Heart left ventricle (tissue), 16 donors: ENCODE measurements at regions not wholly inside any gene's neighbourhood (a gene's known extent, or its start where the extent isn't known, plus 50 kb on each side); places are given as distances from the start of the nearest gene placed in this dataset.

Experiments used
- ATAC-seq, 4 donors: fragments of 200-7000 bp; cut with Tn5 transposase; one replicate each; pipeline ENCODE4 v1.9.1; 2020 to 2022; ENCODE audit warnings: moderate library complexity in 4 of 4, mild to moderate bottlenecking in 3 of 4, moderate number of reproducible peaks in 1 of 4
- DNase-seq, 5 donors: peaks; one replicate each; pipeline ENCODE4 v3.0.0-alpha.2; 2020
- H3K27ac ChIP-seq, 12 donors: fragments of 200-600 bp; sonication (generic) in 4 of 12; one replicate each; pipeline versions ENCODE4 v1.5.0 to v1.8.0; 2016 to 2022; ENCODE audit warnings: mild to moderate bottlenecking in 2 of 12
- H3K27me3 ChIP-seq, 9 donors: fragments of 200-600 bp; sonication (generic) in 2 of 9; one replicate each; pipeline versions ENCODE4 v1.5.1 to v1.8.0; 2016 to 2022; ENCODE audit warnings: mild to moderate bottlenecking in 3 of 9
- H3K36me3 ChIP-seq, 9 donors: fragments of 200-600 bp; sonication (generic) in 2 of 9; one replicate each; pipeline versions ENCODE4 v1.5.0 to v1.8.0; 2018 to 2022; ENCODE audit warnings: mild to moderate bottlenecking in 2 of 9
- H3K4me1 ChIP-seq, 12 donors: fragments of 200-600 bp; sonication (generic) in 4 of 12; one replicate each; pipeline versions ENCODE4 v1.5.0 to v1.8.0; 2016 to 2022; ENCODE audit warnings: mild to moderate bottlenecking in 3 of 12
- H3K4me3 ChIP-seq, 12 donors: fragments of 200-600 bp; sonication (generic) in 4 of 12; one replicate each; pipeline versions ENCODE4 v1.5.0 to v1.8.0; 2017 to 2022; ENCODE audit warnings: mild to moderate bottlenecking in 9 of 12, moderate library complexity in 4 of 12
- H3K9me3 ChIP-seq, 12 donors: fragments of 200-600 bp; sonication (generic) in 4 of 12; one replicate each; pipeline versions ENCODE4 v1.5.0 to v1.8.0; 2016 to 2022; ENCODE audit warnings: mild to moderate bottlenecking in 1 of 12
- POLR2A ChIP-seq, 2 donors: fragments of 450-650 bp; IDR thresholded peaks; one replicate each; pipeline ENCODE4 v1.6.1; 2017; ENCODE audit warnings: antibody characterized with exemption in 2 of 2, mild to moderate bottlenecking in 2 of 2, moderate library complexity in 2 of 2
- WGBS, 4 donors: extraction: QIAGEN DNeasy Blood & Tissue Kit in 2 of 4; methylation state at CpG; one replicate each; pipeline versions ENCODE4 v1.1.5 to v1.1.7; 2013 to 2018; 5-methylcytosine and 5-hydroxymethylcytosine counted together
- intact Hi-C, 10 donors: fragments of 100-400 bp; cut with DNase I; formaldehyde crosslinking; loops; one replicate each; pipeline versions ENCODE4 v1.11.1 to v1.14.2; 2022
- TF ChIP-seq, protein P1 (sequence below), 12 donors: fragments of 200-600 bp; sonication (generic) in 4 of 12; IDR thresholded peaks; one replicate each; pipeline versions ENCODE4 v1.5.0 to v1.8.0; 2018 to 2022; ENCODE audit warnings: antibody characterized with exemption in 12 of 12, mild to moderate bottlenecking in 5 of 12
- donor health status: ischemic (EF 13 %, LVEDD 7.1; RV severe dilation, severe dysfunction).
- donor health status: healthy with polysubstance abuse.
- donor health status: DM: no; HTN: yes; CAD: no.
- donor health status: DM: no; HTN: no; CAD: no.
- donor health status: ischemic (EF 25% LVEDD 6.9; RV normal size, moderate dysfunction).
- donor health status: ischemic (EF 25% LVEDD 5.7; RV mildly dilated, moderate dysfunction).
- donor health status: healthy.
- donor health status: DM: yes; HTN: yes; CAD: no.
- donor health status: ischemic (EF 35%, LVEDD 5.7; RV mildly dilated, moderate dysfunction).
- donor health status: nonischemic (EF 11% LVEDD 7.7; RV severe dilation, severe dysfunction).
- donor health status: DM: yes; HTN: yes; CAD: no.
- donor health status: PGD.
- donor health status: ischemic (EF 29% LVEDD 5.4; RV normal size, mild dysfunction).
- donor health status: nonischemic (EF 23%, LVEDD 6.1; RV moderate dilation, normal function).

DNA sequence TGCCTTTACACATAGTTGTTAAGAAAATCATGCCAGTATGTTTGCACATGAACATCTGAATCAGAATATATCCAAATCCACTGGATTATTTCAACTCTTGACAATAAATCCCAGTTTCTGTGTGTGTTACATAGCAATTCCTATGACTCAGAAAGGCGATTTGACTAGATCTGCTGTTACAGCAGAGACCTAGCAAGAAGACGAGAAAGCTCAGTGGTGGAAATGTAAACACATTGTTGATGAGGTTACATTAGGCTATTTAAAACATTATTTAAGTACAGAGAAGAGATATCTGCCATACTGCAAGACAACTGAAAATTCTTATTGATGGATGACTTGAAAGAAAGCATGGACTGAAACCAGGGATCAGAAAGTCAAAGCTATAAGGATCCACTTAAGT is 73.0 kb upstream of the SMIM21 start:
- WGBS, 4 donors: 89 to 92% (median 90%) methylated on average over 2 of the region's 2 CpGs
- H3K9me3 ChIP-seq: no peaks in the 10 kb centered on the region
- DNase-seq (no peak), ATAC-seq (no peak)
- no peak overlapping the region for H3K4me3 ChIP-seq
- H3K27me3 ChIP-seq: peaks cover 0 to 19% (median 0%) of the 10 kb centered on the region in 9 donors
- no peak overlapping the region for H3K27ac ChIP-seq
- intact Hi-C loops: loop anchor here in 1 of 10 donors (10.0 kb wide), 1 partner anchor 56 kb away; no protein-coding TSS in a partner anchor
- TF ChIP-seq, protein P1, sequence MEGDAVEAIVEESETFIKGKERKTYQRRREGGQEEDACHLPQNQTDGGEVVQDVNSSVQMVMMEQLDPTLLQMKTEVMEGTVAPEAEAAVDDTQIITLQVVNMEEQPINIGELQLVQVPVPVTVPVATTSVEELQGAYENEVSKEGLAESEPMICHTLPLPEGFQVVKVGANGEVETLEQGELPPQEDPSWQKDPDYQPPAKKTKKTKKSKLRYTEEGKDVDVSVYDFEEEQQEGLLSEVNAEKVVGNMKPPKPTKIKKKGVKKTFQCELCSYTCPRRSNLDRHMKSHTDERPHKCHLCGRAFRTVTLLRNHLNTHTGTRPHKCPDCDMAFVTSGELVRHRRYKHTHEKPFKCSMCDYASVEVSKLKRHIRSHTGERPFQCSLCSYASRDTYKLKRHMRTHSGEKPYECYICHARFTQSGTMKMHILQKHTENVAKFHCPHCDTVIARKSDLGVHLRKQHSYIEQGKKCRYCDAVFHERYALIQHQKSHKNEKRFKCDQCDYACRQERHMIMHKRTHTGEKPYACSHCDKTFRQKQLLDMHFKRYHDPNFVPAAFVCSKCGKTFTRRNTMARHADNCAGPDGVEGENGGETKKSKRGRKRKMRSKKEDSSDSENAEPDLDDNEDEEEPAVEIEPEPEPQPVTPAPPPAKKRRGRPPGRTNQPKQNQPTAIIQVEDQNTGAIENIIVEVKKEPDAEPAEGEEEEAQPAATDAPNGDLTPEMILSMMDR (IDR thresholded peaks at IDR 0.05): no peak
- no peak for TF ChIP-seq POLR2A (IDR thresholded peaks at IDR 0.05)
- no peaks in the 10 kb centered on the region for H3K4me1 ChIP-seq
- H3K36me3 ChIP-seq: no peaks in the 10 kb centered on the region

DNA sequence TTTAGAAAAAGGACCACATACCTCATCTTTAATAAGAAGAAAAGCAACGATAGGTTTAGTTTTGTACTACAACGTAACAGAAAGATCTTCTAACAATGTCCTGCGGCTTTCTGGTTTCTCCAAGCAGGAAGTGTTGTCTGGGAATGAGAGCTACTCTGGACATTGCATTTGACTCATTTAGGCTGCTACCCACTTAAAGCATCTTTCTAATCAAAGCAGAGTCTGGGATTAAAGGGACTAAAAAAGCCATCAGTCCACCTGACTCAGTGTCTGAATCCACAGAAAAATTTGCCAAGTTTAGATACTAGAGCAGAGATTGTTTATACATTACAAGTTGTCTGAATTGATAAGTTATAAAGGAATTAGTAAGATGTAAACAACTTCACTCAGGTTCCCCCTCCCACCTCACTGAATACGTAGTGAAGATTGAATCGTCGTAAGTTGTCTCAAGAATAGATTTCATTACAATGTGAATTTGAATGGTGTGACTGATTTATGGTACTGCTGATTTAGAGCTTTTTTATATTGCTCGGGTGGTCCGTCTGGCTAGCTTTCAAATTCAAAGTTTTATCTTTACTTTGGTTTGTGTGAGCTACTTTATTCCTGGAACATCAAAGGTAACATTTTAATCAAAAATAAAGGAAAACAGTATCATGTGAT is 70.2 kb upstream of the SMIM21 start:
- WGBS, 4 donors: 61 to 76% (median 65%) methylated on average over 8 of the region's 8 CpGs
- no peak overlapping the region for H3K27ac ChIP-seq
- H3K9me3 ChIP-seq: no peaks in the 10 kb centered on the region
- H3K27me3 ChIP-seq: peaks cover 0 to 19% (median 0%) of the 10 kb centered on the region in 9 donors
- DNase-seq (no peak), ATAC-seq (no peak)
- intact Hi-C loops: no loop called here
- H3K4me1 ChIP-seq: no peaks in the 10 kb centered on the region
- H3K4me3 ChIP-seq: no peak overlapping the region
- no peaks in the 10 kb centered on the region for H3K36me3 ChIP-seq
- TF ChIP-seq, protein P1 (IDR thresholded peaks at IDR 0.05): no peak
- no peak for TF ChIP-seq POLR2A (IDR thresholded peaks at IDR 0.05)

DNA sequence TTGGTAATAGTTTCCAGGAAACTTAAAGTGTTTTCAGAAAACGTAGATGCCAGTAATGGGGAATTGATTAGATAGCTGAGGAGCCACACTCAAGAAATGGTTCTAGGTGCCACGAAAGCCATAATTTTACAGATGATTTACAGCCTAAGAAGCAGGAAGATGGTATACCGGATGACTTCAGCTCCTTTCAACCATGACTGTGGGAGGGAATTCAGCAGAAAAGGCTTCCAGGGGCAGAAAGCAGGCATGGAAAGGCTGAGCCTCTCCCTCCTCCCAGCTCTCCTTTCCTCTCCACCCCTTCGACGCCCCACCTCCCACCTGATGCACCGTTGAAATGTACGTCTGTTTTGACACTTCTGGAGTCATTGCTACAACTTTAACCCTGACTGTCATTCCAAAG is 68.6 kb upstream of the SMIM21 start:
- DNase-seq: no peak
- no peaks in the 10 kb centered on the region for H3K4me1 ChIP-seq
- H3K27ac ChIP-seq: no peak overlapping the region
- ATAC-seq: no peak
- no peak for TF ChIP-seq POLR2A (IDR thresholded peaks at IDR 0.05)
- TF ChIP-seq, protein P1 (IDR thresholded peaks at IDR 0.05): no peak
- intact Hi-C loops: no loop called here
- H3K36me3 ChIP-seq: no peaks in the 10 kb centered on the region
- 69 to 85% (median 75%) methylated on average over 7 of the region's 7 CpGs for WGBS, 4 donors
- H3K9me3 ChIP-seq: no peaks in the 10 kb centered on the region
- peaks cover 0 to 19% (median 0%) of the 10 kb centered on the region in 9 donors for H3K27me3 ChIP-seq
- H3K4me3 ChIP-seq: no peak overlapping the region

DNA sequence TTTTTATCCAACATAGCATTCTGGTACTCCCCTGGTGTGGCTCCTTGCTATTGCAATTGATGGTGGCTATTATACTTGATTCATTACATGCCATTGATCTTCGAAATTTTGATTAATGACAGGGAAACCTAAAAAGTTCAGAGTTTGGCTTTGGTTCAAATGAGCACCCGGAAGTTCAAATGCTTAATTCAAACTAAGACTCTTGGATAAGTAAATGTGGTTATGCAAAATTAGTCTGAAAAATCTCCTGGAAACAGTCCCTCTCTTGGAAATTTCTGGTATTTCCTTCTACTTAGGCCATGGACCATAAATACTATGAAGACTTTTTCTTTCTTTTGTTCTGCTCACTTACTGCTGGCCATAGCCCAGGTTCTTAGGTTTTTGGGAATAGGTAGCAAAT is 65.3 kb upstream of the SMIM21 start:
- H3K4me3 ChIP-seq: no peak overlapping the region
- H3K36me3 ChIP-seq: no peaks in the 10 kb centered on the region
- ATAC-seq (no peak), DNase-seq (no peak)
- no peak overlapping the region for H3K27ac ChIP-seq
- TF ChIP-seq, protein P1 (IDR thresholded peaks at IDR 0.05): no peak
- TF ChIP-seq POLR2A (IDR thresholded peaks at IDR 0.05): no peak
- peaks cover 0 to 15% (median 0%) of the 10 kb centered on the region in 9 donors for H3K27me3 ChIP-seq
- intact Hi-C loops: no loop called here
- no peaks in the 10 kb centered on the region for H3K4me1 ChIP-seq
- 80 to 87% (median 83%) methylated on average over 2 of the region's 2 CpGs for WGBS, 4 donors
- H3K9me3 ChIP-seq: no peaks in the 10 kb centered on the region
